ENCODE measurements at regions not wholly inside any gene's neighbourhood (a gene's known extent, or its start where the extent isn't known, plus 50 kb on each side); places are given as distances from the start of the nearest gene placed in this dataset.

DNA sequence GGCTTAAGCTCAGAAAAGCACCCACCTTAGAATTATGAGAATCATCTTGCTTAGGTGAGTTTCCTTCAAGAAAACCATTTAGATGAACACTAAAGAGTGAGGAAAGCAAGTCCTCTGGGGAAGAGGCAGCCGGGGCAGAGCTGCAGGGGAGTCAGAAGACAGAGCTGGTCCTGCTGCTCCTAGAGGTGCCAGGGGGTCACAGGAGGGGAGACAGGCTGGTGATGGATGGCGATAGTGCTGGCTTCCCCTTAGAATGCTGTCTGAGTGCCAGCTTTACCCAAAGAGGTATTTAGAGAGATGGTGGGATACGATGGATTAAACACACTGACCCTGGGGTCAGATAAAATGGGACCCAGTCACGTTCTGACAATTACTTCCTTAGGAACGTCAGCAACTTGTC lies 269.4 kb downstream of the TDRD15 start:
- ChIA-PET POLR2A (no interaction called here), CTCF (interaction anchor here (0.5 to 1.0 kb wide), 3 partner anchors 12 to 1664 kb away, joined by 3 to 6 read pairs (median 4); no protein-coding TSS in a partner anchor)
- Histone ChIP-seq H3K9me3 (ENCODE audit: control insufficient read depth, insufficient read depth, low read depth, low read length) (no peaks in the 10 kb centered on the region), H3K4me3 (ENCODE audit: low read depth, low read length) (no peak overlapping the region), H3K27ac (ENCODE audit: extremely low read depth, low read depth, low read length) (no peak overlapping the region), H3K4me1 (ENCODE audit: control insufficient read depth, insufficient read depth, low read length) (no peaks in the 10 kb centered on the region), H3K36me3 (ENCODE audit: control insufficient read depth in 2 of 2, insufficient read depth in 1 of 2, low read length in 2 of 2) (no peaks in the 10 kb centered on the region)
- TF ChIP-seq GLIS2 (tag by site-specific recombination; IDR thresholded peaks at IDR 0.05), result no peak
- TF ChIP-seq, protein P1, sequence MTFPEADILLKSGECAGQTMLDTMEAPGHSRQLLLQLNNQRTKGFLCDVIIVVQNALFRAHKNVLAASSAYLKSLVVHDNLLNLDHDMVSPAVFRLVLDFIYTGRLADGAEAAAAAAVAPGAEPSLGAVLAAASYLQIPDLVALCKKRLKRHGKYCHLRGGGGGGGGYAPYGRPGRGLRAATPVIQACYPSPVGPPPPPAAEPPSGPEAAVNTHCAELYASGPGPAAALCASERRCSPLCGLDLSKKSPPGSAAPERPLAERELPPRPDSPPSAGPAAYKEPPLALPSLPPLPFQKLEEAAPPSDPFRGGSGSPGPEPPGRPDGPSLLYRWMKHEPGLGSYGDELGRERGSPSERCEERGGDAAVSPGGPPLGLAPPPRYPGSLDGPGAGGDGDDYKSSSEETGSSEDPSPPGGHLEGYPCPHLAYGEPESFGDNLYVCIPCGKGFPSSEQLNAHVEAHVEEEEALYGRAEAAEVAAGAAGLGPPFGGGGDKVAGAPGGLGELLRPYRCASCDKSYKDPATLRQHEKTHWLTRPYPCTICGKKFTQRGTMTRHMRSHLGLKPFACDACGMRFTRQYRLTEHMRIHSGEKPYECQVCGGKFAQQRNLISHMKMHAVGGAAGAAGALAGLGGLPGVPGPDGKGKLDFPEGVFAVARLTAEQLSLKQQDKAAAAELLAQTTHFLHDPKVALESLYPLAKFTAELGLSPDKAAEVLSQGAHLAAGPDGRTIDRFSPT (tag by site-specific recombination; IDR thresholded peaks at IDR 0.05), result 0 out of 2 replicates have a peak, but pooled peaks have one; percentile 37

DNA sequence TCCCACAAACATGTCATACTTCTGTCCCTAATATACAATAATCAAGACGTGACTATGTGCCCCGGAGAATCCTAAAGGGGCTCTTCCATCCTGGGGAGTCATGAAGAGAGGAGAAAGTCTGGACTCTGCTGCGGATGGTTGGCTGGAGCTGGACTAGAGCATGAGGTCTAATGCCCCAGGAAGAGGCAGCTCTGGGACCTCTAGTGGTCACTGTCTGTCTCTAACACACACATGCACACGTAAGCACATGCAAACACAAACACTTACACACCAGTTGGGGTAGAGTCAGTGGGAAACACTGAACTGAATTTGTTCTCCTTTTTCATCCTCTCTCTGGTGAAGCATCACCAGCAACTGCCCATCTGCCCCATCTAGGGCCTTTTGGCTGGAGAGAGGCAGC lies 271.6 kb downstream of the TDRD15 start:
- H3K36me3 ChIP-seq (ENCODE audit: control insufficient read depth in 2 of 2, insufficient read depth in 1 of 2, low read length in 2 of 2), result no peaks in the 10 kb centered on the region
- no peaks in the 10 kb centered on the region for H3K9me3 ChIP-seq (ENCODE audit: control insufficient read depth, insufficient read depth, low read depth, low read length)
- no peak overlapping the region for H3K27ac ChIP-seq (ENCODE audit: extremely low read depth, low read depth, low read length)
- H3K4me3 ChIP-seq (ENCODE audit: low read depth, low read length), result no peak overlapping the region
- CTCF ChIA-PET, result interaction anchor here (0.5 to 1.8 kb wide), 6 partner anchors 13 to 962 kb away, joined by 3 to 6 read pairs (median 3); no protein-coding TSS in a partner anchor
- no peaks in the 10 kb centered on the region for H3K4me1 ChIP-seq (ENCODE audit: control insufficient read depth, insufficient read depth, low read length)
- POLR2A ChIA-PET, result no interaction called here
- TF ChIP-seq, protein P2, sequence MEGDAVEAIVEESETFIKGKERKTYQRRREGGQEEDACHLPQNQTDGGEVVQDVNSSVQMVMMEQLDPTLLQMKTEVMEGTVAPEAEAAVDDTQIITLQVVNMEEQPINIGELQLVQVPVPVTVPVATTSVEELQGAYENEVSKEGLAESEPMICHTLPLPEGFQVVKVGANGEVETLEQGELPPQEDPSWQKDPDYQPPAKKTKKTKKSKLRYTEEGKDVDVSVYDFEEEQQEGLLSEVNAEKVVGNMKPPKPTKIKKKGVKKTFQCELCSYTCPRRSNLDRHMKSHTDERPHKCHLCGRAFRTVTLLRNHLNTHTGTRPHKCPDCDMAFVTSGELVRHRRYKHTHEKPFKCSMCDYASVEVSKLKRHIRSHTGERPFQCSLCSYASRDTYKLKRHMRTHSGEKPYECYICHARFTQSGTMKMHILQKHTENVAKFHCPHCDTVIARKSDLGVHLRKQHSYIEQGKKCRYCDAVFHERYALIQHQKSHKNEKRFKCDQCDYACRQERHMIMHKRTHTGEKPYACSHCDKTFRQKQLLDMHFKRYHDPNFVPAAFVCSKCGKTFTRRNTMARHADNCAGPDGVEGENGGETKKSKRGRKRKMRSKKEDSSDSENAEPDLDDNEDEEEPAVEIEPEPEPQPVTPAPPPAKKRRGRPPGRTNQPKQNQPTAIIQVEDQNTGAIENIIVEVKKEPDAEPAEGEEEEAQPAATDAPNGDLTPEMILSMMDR (tag by site-specific recombination; IDR thresholded peaks at IDR 0.05), result 0 out of 2 replicates have a peak, but pooled peaks have one; percentile 8
- no peak for TF ChIP-seq FEZF1 (tag by site-specific recombination; IDR thresholded peaks at IDR 0.05)
- TF ChIP-seq ZNF548 (tag by site-specific recombination; IDR thresholded peaks at IDR 0.05), result no peak
- TF ChIP-seq ZNF354C (tag by site-specific recombination; IDR thresholded peaks at IDR 0.05; ENCODE audit: borderline replicate concordance, low read depth), result no peak
- no peak for TF ChIP-seq ZNF654 (tag by site-specific recombination; IDR thresholded peaks at IDR 0.05; ENCODE audit: low read depth)

DNA sequence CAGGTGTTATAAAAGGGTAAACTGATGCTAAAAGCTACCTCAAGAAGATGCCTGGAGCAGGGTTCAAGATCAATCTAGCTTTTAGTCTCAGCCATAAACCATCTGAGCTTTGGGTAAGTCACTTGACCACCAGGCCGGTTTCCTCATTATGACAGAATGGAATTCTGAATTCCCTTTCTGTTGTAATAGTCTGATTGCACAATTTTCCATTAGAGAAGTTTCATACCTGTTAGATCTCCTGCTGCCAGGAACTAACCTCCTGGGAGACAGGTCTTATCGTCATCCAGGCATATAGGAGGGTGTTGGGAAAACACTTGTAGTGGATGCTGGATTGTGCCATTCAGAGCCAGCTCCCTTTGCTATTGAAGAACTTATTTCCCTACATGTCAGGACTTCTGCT lies 272.5 kb downstream of the TDRD15 start:
- POLR2A ChIA-PET, result no interaction called here
- TF ChIP-seq ZNF366 (tag by site-specific recombination; conservative IDR thresholded peaks at IDR 0.05) (no peak), HOXC10 (CRISPR knock-in tag; IDR thresholded peaks at IDR 0.05) (no peak), ZSCAN16 (tag by site-specific recombination; IDR thresholded peaks at IDR 0.05) (no peak), GLI4 (tag by site-specific recombination; IDR thresholded peaks at IDR 0.05) (no peak), ZNF354C (tag by site-specific recombination; IDR thresholded peaks at IDR 0.05; ENCODE audit: borderline replicate concordance, low read depth) (no peak), ZNF426 (tag by site-specific recombination; IDR thresholded peaks at IDR 0.05) (no peak), SP2 (tag by site-specific recombination; IDR thresholded peaks at IDR 0.05) (no peak), ZNF677 (tag by site-specific recombination; IDR thresholded peaks at IDR 0.05) (no peak), ZXDB (tag by site-specific recombination; IDR thresholded peaks at IDR 0.05) (no peak), ZNF654 (tag by site-specific recombination; IDR thresholded peaks at IDR 0.05; ENCODE audit: low read depth) (no peak), SCRT1 (tag by site-specific recombination; IDR thresholded peaks at IDR 0.05; ENCODE audit: borderline replicate concordance) (no peak), ZNF311 (tag by site-specific recombination; IDR thresholded peaks at IDR 0.05; ENCODE audit: borderline replicate concordance) (no peak), ZNF585B (tag by site-specific recombination; IDR thresholded peaks at IDR 0.05) (no peak), ZNF624 (tag by site-specific recombination; IDR thresholded peaks at IDR 0.05) (no peak)
- TF ChIP-seq, protein P3, sequence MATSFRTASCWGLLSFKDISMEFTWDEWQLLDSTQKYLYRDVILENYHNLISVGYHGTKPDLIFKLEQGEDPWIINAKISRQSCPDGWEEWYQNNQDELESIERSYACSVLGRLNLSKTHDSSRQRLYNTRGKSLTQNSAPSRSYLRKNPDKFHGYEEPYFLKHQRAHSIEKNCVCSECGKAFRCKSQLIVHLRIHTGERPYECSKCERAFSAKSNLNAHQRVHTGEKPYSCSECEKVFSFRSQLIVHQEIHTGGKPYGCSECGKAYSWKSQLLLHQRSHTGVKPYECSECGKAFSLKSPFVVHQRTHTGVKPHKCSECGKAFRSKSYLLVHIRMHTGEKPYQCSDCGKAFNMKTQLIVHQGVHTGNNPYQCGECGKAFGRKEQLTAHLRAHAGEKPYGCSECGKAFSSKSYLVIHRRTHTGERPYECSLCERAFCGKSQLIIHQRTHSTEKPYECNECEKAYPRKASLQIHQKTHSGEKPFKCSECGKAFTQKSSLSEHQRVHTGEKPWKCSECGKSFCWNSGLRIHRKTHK (tag by site-specific recombination; IDR thresholded peaks at IDR 0.05), result no peak
- TF ChIP-seq, protein P4, sequence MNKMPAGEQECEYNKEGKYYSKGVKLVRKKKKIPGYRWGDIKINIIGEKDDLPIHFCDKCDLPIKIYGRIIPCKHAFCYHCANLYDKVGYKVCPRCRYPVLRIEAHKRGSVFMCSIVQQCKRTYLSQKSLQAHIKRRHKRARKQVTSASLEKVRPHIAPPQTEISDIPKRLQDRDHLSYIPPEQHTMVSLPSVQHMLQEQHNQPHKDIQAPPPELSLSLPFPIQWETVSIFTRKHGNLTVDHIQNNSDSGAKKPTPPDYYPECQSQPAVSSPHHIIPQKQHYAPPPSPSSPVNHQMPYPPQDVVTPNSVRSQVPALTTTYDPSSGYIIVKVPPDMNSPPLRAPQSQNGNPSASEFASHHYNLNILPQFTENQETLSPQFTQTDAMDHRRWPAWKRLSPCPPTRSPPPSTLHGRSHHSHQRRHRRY (tag by site-specific recombination; IDR thresholded peaks at IDR 0.05), result no peak
- TF ChIP-seq, protein P5, sequence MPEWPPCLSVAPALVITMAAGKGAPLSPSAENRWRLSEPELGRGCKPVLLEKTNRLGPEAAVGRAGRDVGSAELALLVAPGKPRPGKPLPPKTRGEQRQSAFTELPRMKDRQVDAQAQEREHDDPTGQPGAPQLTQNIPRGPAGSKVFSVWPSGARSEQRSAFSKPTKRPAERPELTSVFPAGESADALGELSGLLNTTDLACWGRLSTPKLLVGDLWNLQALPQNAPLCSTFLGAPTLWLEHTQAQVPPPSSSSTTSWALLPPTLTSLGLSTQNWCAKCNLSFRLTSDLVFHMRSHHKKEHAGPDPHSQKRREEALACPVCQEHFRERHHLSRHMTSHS (tag by site-specific recombination; IDR thresholded peaks at IDR 0.05), result no peak
- TF ChIP-seq, protein P6, sequence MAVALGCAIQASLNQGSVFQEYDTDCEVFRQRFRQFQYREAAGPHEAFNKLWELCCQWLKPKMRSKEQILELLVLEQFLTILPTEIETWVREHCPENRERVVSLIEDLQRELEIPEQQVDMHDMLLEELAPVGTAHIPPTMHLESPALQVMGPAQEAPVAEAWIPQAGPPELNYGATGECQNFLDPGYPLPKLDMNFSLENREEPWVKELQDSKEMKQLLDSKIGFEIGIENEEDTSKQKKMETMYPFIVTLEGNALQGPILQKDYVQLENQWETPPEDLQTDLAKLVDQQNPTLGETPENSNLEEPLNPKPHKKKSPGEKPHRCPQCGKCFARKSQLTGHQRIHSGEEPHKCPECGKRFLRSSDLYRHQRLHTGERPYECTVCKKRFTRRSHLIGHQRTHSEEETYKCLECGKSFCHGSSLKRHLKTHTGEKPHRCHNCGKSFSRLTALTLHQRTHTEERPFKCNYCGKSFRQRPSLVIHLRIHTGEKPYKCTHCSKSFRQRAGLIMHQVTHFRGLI (tag by site-specific recombination; IDR thresholded peaks at IDR 0.05), result no peak

More for the DNA sequence above, 272.5 kb downstream of the TDRD15 start:
- H3K9me3 ChIP-seq (ENCODE audit: control insufficient read depth, insufficient read depth, low read depth, low read length), result no peaks in the 10 kb centered on the region
- H3K27ac ChIP-seq (ENCODE audit: extremely low read depth, low read depth, low read length), result no peak overlapping the region
- CTCF ChIA-PET, result interaction anchor here (0.6 to 0.7 kb wide), 2 partner anchors 358 to 963 kb away, joined by 3 read pairs; no protein-coding TSS in a partner anchor
- no peaks in the 10 kb centered on the region for H3K36me3 ChIP-seq (ENCODE audit: control insufficient read depth in 2 of 2, insufficient read depth in 1 of 2, low read length in 2 of 2)
- no peaks in the 10 kb centered on the region for H3K4me1 ChIP-seq (ENCODE audit: control insufficient read depth, insufficient read depth, low read length)
- H3K4me3 ChIP-seq (ENCODE audit: low read depth, low read length), result no peak overlapping the region

Measured in HEK293 (cell line).